Lung (tissue), 11 donors: ENCODE measurements at regions not wholly inside any gene's neighbourhood (a gene's known extent, or its start where the extent isn't known, plus 50 kb on each side); places are given as distances from the start of the nearest gene placed in this dataset.

Experiments
- ATAC-seq: fragments of 200-7000 bp; cut with Tn5 transposase; one replicate; pipeline ENCODE4 v1.9.1; 2020; ENCODE audit warnings: moderate number of reproducible peaks; ENCODE audit not compliant: insufficient read depth, low FRiP score
- DNase-seq, 3 donors: peaks; one replicate each; pipeline ENCODE4 v3.0.0-alpha.2; 2013 to 2017
- H3K27ac ChIP-seq, 2 donors: one replicate each; pipeline ENCODE4 v1.5.1; 2013; ENCODE audit warnings: mild to moderate bottlenecking in 2 of 2, moderate library complexity in 2 of 2, control low read depth in 1 of 2, inconsistent platforms in 1 of 2, low read depth in 1 of 2, low read length in 1 of 2
- H3K27me3 ChIP-seq, 3 donors: one replicate each; pipeline ENCODE4 v1.5.1; 2013; ENCODE audit warnings: low read length in 2 of 3; ENCODE audit not compliant: control insufficient read depth in 3 of 3, insufficient read depth in 3 of 3
- H3K36me3 ChIP-seq, 4 donors: one replicate each; pipeline ENCODE4 v1.5.1; 2013; ENCODE audit warnings: low read length in 4 of 4, mild to moderate bottlenecking in 1 of 4, moderate library complexity in 1 of 4; ENCODE audit not compliant: control insufficient read depth in 4 of 4, insufficient read depth in 4 of 4
- H3K4me1 ChIP-seq, 5 donors: one replicate each; pipeline ENCODE4 v1.5.1; 2013; ENCODE audit warnings: low read length in 5 of 5, mild to moderate bottlenecking in 2 of 5, moderate library complexity in 1 of 5; ENCODE audit not compliant: control insufficient read depth in 5 of 5, insufficient read depth in 5 of 5
- H3K4me3 ChIP-seq: one replicate; pipeline ENCODE4 v1.5.1; 2013; ENCODE audit warnings: mild to moderate bottlenecking, control low read depth, moderate library complexity
- H3K9ac ChIP-seq, 2 donors: one replicate each; pipeline ENCODE4 v1.5.1; 2013; ENCODE audit warnings: low read length in 2 of 2, control low read depth in 1 of 2; ENCODE audit not compliant: insufficient read depth in 1 of 2
- H3K9me3 ChIP-seq, 4 donors: one replicate each; pipeline ENCODE4 v1.5.1; 2013; ENCODE audit warnings: low read length in 3 of 4, mild to moderate bottlenecking in 1 of 4, moderate library complexity in 1 of 4; ENCODE audit not compliant: control insufficient read depth in 4 of 4, insufficient read depth in 3 of 4
- CTCF ChIP-seq: IDR thresholded peaks from 2 replicates; pipeline ENCODE4 v1.5.1; 2012; ENCODE audit warnings: mild to moderate bottlenecking; ENCODE audit errors: control extremely low read depth, extremely low read depth
- WGBS, 2 donors: extraction: QIAGEN DNeasy Blood & Tissue Kit; methylation state at CpG; one replicate each; pipeline ENCODE4 v1.1.7; 2013; 5-methylcytosine and 5-hydroxymethylcytosine counted together
- donor health status: control.
- donor health status: control.
- donor health status: Bipolar disorder and iron deficiency.
- donor health status: healthy.
- donor health status: DM: yes; HTN: yes; CAD: no.

- TF ChIP-seq CTCF, result no peak
- Histone ChIP-seq H3K27ac (no peak overlapping the region), H3K4me1 (peaks cover 0 to 2% (median 0%) of the 10 kb centered on the region in 5 donors), H3K36me3 (no peaks in the 10 kb centered on the region), H3K9me3 (no peaks in the 10 kb centered on the region), H3K9ac (no peak overlapping the region), H3K27me3 (no peaks in the 10 kb centered on the region), H3K4me3 (no peak overlapping the region)
- DNase-seq, result no peak
- no peak for ATAC-seq
- 86 to 90% methylated on average over 6 to 7 of the region's 7 CpGs for WGBS, 2 donors
Observed at GRCh38 chr18:60739212-60739611, 366.6 kb upstream of the MC4R start.

GRCh38 chr18:60740313-60740712 is 367.7 kb upstream of the MC4R start:
- Histone ChIP-seq H3K9ac (no peak overlapping the region), H3K27ac (no peak overlapping the region), H3K9me3 (no peaks in the 10 kb centered on the region), H3K4me1 (peaks cover 0 to 2% (median 0%) of the 10 kb centered on the region in 5 donors), H3K27me3 (no peaks in the 10 kb centered on the region), H3K4me3 (no peak overlapping the region), H3K36me3 (no peaks in the 10 kb centered on the region)
- TF ChIP-seq CTCF, result no peak
- ATAC-seq (no peak), DNase-seq (no peak)
- WGBS, 2 donors, result 88 to 92% methylated on average over 7 to 8 of the region's 8 CpGs

- Histone ChIP-seq H3K27ac (no peak overlapping the region), H3K36me3 (no peaks in the 10 kb centered on the region), H3K27me3 (no peaks in the 10 kb centered on the region), H3K4me3 (no peak overlapping the region), H3K9me3 (no peaks in the 10 kb centered on the region), H3K9ac (no peak overlapping the region), H3K4me1 (no peaks in the 10 kb centered on the region)
- no peak for TF ChIP-seq CTCF
- ATAC-seq (no peak), DNase-seq (peak in 1 of 3 donors; percentile 4)
Observed at GRCh38 chr18:60746491-60746890, 373.9 kb upstream of the MC4R start.

GRCh38 chr18:60746919-60747318 is 374.3 kb upstream of the MC4R start:
- Histone ChIP-seq H3K4me1 (no peaks in the 10 kb centered on the region), H3K9me3 (no peaks in the 10 kb centered on the region), H3K4me3 (no peak overlapping the region), H3K9ac (no peak overlapping the region), H3K36me3 (no peaks in the 10 kb centered on the region), H3K27ac (no peak overlapping the region), H3K27me3 (no peaks in the 10 kb centered on the region)
- no peak for TF ChIP-seq CTCF
- no peak for ATAC-seq
- no peak for DNase-seq
